NCI-H1105 (cell line): ENCODE measurements at regions not wholly inside any gene's neighbourhood (a gene's known extent, or its start where the extent isn't known, plus 50 kb on each side); places are given as distances from the start of the nearest gene placed in this dataset.

Experiments used
- DNase-seq: peaks from one replicate; lab custom pipeline; 2025; lab: John Stamatoyannopoulos, UW

- no peak for DNase-seq
Observed at GRCh38 chr12:22991250-22991844, 366.4 kb downstream of the ETNK1 start.

- DNase-seq, result no peak
Observed at GRCh38 chr12:22993609-22994315, 368.8 kb downstream of the ETNK1 start.

GRCh38 chr12:22994316-22994675 is 369.3 kb downstream of the ETNK1 start:
- no peak for DNase-seq

GRCh38 chr12:23001487-23001886 is 376.5 kb downstream of the ETNK1 start:
- DNase-seq, result no peak

- no peak for DNase-seq
Observed at GRCh38 chr12:23002381-23002780, 377.4 kb downstream of the ETNK1 start.

- no peak for DNase-seq
Observed at GRCh38 chr12:23004473-23005020, 379.6 kb downstream of the ETNK1 start.

- DNase-seq, result no peak
Observed at GRCh38 chr12:23005387-23005786, 380.4 kb downstream of the ETNK1 start.

- no peak for DNase-seq
Observed at GRCh38 chr12:23006413-23006812, 381.4 kb downstream of the ETNK1 start.

GRCh38 chr12:23008623-23009022 is 383.7 kb downstream of the ETNK1 start:
- no peak for DNase-seq

- DNase-seq, result no peak
Observed at GRCh38 chr12:23014749-23015148, 389.8 kb downstream of the ETNK1 start.

GRCh38 chr12:23025372-23026016 is 400.5 kb downstream of the ETNK1 start:
- no peak for DNase-seq

- no peak for DNase-seq
Observed at GRCh38 chr12:23028158-23028802, 403.3 kb downstream of the ETNK1 start.

- no peak for DNase-seq
Observed at GRCh38 chr12:23029185-23029584, 404.2 kb downstream of the ETNK1 start.

- DNase-seq, result no peak
Observed at GRCh38 chr12:23039834-23040233, 414.9 kb downstream of the ETNK1 start.

GRCh38 chr12:23041774-23042173 is 416.8 kb downstream of the ETNK1 start:
- DNase-seq, result no peak

- no peak for DNase-seq
Observed at GRCh38 chr12:23043646-23044045, 418.7 kb downstream of the ETNK1 start.

GRCh38 chr12:23049180-23049579 is 424.2 kb downstream of the ETNK1 start:
- no peak for DNase-seq

- DNase-seq, result peak; percentile 18
Observed at GRCh38 chr12:23055004-23055403, 430.0 kb downstream of the ETNK1 start.

- DNase-seq, result no peak
Observed at GRCh38 chr12:23057571-23057970, 432.6 kb downstream of the ETNK1 start.

- DNase-seq, result no peak
Observed at GRCh38 chr12:23060161-23060560, 435.2 kb downstream of the ETNK1 start.

- no peak for DNase-seq
Observed at GRCh38 chr12:23063206-23063605, 438.2 kb downstream of the ETNK1 start.

GRCh38 chr12:23066095-23066494 is 441.1 kb downstream of the ETNK1 start:
- no peak for DNase-seq

GRCh38 chr12:23083267-23083666 is 458.3 kb downstream of the ETNK1 start:
- peak; percentile 48 for DNase-seq
